Nephron progenitor cell (in vitro differentiated cells): ENCODE measurements at regions not wholly inside any gene's neighbourhood (a gene's known extent, or its start where the extent isn't known, plus 50 kb on each side); places are given as distances from the start of the nearest gene placed in this dataset.

Experiments
- DNase-seq: peaks from one replicate; pipeline ENCODE4 v3.0.0; 2021
- H3K27ac Mint-ChIP-seq: 2 replicates; pipeline ENCODE4 v1.8.0; 2021; ENCODE audit warnings: mild to moderate bottlenecking, moderate library complexity, mixed read lengths
- H3K27me3 Mint-ChIP-seq: 2 replicates; pipeline ENCODE4 v1.8.0; 2021; ENCODE audit warnings: mild to moderate bottlenecking, low read depth, mixed read lengths; ENCODE audit not compliant: poor library complexity
- H3K36me3 Mint-ChIP-seq: 2 replicates; pipeline ENCODE4 v1.8.0; 2021; ENCODE audit warnings: low read depth, mixed read lengths
- H3K4me1 Mint-ChIP-seq: 2 replicates; pipeline ENCODE4 v1.8.0; 2021; ENCODE audit warnings: mixed read lengths
- H3K4me3 Mint-ChIP-seq: 2 replicates; pipeline ENCODE4 v1.8.0; 2021; ENCODE audit warnings: mild to moderate bottlenecking, moderate library complexity, mixed read lengths
- H3K9me3 Mint-ChIP-seq: 2 replicates; pipeline ENCODE4 v1.8.0; 2021; ENCODE audit warnings: mild to moderate bottlenecking, moderate library complexity, mixed read lengths
- CTCF ChIP-seq: fragments of 200-600 bp; sonication (generic); IDR thresholded peaks from 2 replicates; pipeline ENCODE4 v1.5.0; 2021; ENCODE audit warnings: antibody characterized with exemption

GRCh38 chr11:114818382-114818781 lies 140.1 kb downstream of the NXPE2 start:
- no peak overlapping the region for H3K4me3 Mint-ChIP-seq
- peaks cover under 1% of the 10 kb centered on the region for H3K9me3 Mint-ChIP-seq
- H3K4me1 Mint-ChIP-seq, result peaks cover 6% of the 10 kb centered on the region
- no peak overlapping the region for H3K27ac Mint-ChIP-seq
- TF ChIP-seq CTCF, result no peak
- DNase-seq, result no peak
- H3K27me3 Mint-ChIP-seq, result no peaks in the 10 kb centered on the region
- no peaks in the 10 kb centered on the region for H3K36me3 Mint-ChIP-seq

- Mint-ChIP-seq H3K27me3 (no peaks in the 10 kb centered on the region), H3K27ac (no peak overlapping the region), H3K36me3 (no peaks in the 10 kb centered on the region), H3K4me3 (no peak overlapping the region), H3K9me3 (peaks cover 3% of the 10 kb centered on the region), H3K4me1 (peaks cover 6% of the 10 kb centered on the region)
- DNase-seq, result no peak
- no peak for TF ChIP-seq CTCF
Measured at GRCh38 chr11:114819028-114819427, 140.7 kb downstream of the NXPE2 start.

GRCh38 chr11:114820621-114821020 lies 142.3 kb downstream of the NXPE2 start:
- TF ChIP-seq CTCF, result no peak
- Mint-ChIP-seq H3K4me1 (peaks cover 6% of the 10 kb centered on the region), H3K36me3 (no peaks in the 10 kb centered on the region), H3K27ac (peak overlapping the region; percentile 37), H3K9me3 (peaks cover 11% of the 10 kb centered on the region), H3K4me3 (no peak overlapping the region), H3K27me3 (no peaks in the 10 kb centered on the region)
- DNase-seq, result no peak

GRCh38 chr11:114821621-114822412 lies 143.5 kb downstream of the NXPE2 start:
- Mint-ChIP-seq H3K36me3 (no peaks in the 10 kb centered on the region), H3K4me1 (peaks cover 11% of the 10 kb centered on the region), H3K4me3 (no peak overlapping the region), H3K27me3 (no peaks in the 10 kb centered on the region), H3K9me3 (peaks cover 11% of the 10 kb centered on the region), H3K27ac (no peak overlapping the region)
- no peak for TF ChIP-seq CTCF
- no peak for DNase-seq

GRCh38 chr11:114826910-114827442 lies 148.6 kb downstream of the NXPE2 start:
- no peak for DNase-seq
- H3K4me3 Mint-ChIP-seq, result no peak overlapping the region
- H3K27ac Mint-ChIP-seq, result no peak overlapping the region
- no peaks in the 10 kb centered on the region for H3K27me3 Mint-ChIP-seq
- H3K36me3 Mint-ChIP-seq, result no peaks in the 10 kb centered on the region
- peaks cover 7% of the 10 kb centered on the region for H3K4me1 Mint-ChIP-seq
- peaks cover 11% of the 10 kb centered on the region for H3K9me3 Mint-ChIP-seq
- no peak for TF ChIP-seq CTCF

GRCh38 chr11:114827736-114828135 lies 149.4 kb downstream of the NXPE2 start:
- H3K9me3 Mint-ChIP-seq, result peaks cover 11% of the 10 kb centered on the region
- peaks cover 7% of the 10 kb centered on the region for H3K4me1 Mint-ChIP-seq
- no peaks in the 10 kb centered on the region for H3K27me3 Mint-ChIP-seq
- H3K4me3 Mint-ChIP-seq, result no peak overlapping the region
- DNase-seq, result no peak
- H3K27ac Mint-ChIP-seq, result no peak overlapping the region
- H3K36me3 Mint-ChIP-seq, result no peaks in the 10 kb centered on the region
- TF ChIP-seq CTCF, result no peak
